H1 (cell line): ENCODE measurements at regions not wholly inside any gene's neighbourhood (a gene's known extent, or its start where the extent isn't known, plus 50 kb on each side); places are given as distances from the start of the nearest gene placed in this dataset.
A peak's percentile ranks its signal among the peaks of the same experiment; 100 is the strongest.

ENCODE experiments used
- CTCF ChIA-PET: fragments of 300-600 bp; sonication (Branson Sonifier 250); formaldehyde crosslinking; loops from one replicate; lab custom pipeline; 2021; ENCODE audit not compliant: partially characterized antibody; lab: Charles Lee
- POLR2A ChIA-PET: fragments of 300-600 bp; sonication (Branson Sonifier 250); formaldehyde crosslinking; loops from one replicate; lab custom pipeline; 2021; ENCODE audit warnings: inconsistent platforms; ENCODE audit not compliant: partially characterized antibody; lab: Charles Lee
- DNase-seq, 2 experiments: peaks; one replicate each; pipeline versions ENCODE4 v3.0.0 to v3.0.0-alpha.2; 2010 to 2022; ENCODE audit warnings: low spot score in 2 of 2, low read depth in 1 of 2, mixed read lengths in 1 of 2
- FAIRE-seq: peaks from 2 replicates; lab custom pipeline; 2011; peaks lifted over from hg19 to GRCh38; lab: Jason Lieb, UNC
- H2AFZ ChIP-seq: 2 replicates; pipeline ENCODE4 v1.8.1; 2012; ENCODE audit warnings: low read length, inconsistent platforms
- H2AK5ac ChIP-seq: 2 replicates; pipeline ENCODE4 v1.6.1; 2013; ENCODE audit warnings: low read depth, low read length
- H2BK120ac ChIP-seq: replicated peaks from 2 replicates; pipeline ENCODE3; 2013; ENCODE audit warnings: low read depth, low read length, inconsistent platforms
- H2BK12ac ChIP-seq: 2 replicates; pipeline ENCODE4 v1.6.1; 2013; ENCODE audit warnings: low read depth, low read length
- H2BK15ac ChIP-seq: 2 replicates; pipeline ENCODE4 v1.6.1; 2013; ENCODE audit warnings: low read length
- H2BK20ac ChIP-seq: 2 replicates; pipeline ENCODE4 v1.6.1; 2013; ENCODE audit warnings: low read length
- H2BK5ac ChIP-seq: 2 replicates; pipeline ENCODE4 v1.6.1; 2013; ENCODE audit warnings: low read depth, low read length
- H3K14ac ChIP-seq: 2 replicates; pipeline ENCODE4 v1.6.1; 2013; ENCODE audit warnings: inconsistent platforms; ENCODE audit not compliant: insufficient read length
- H3K18ac ChIP-seq: 2 replicates; pipeline ENCODE4 v1.6.1; 2013; ENCODE audit warnings: low read length; ENCODE audit errors: extremely low read depth
- H3K23ac ChIP-seq: 2 replicates; pipeline ENCODE4 v1.6.1; 2013; ENCODE audit warnings: inconsistent platforms; ENCODE audit not compliant: insufficient read length
- H3K23me2 ChIP-seq: 2 replicates; pipeline ENCODE4 v1.6.1; 2013; ENCODE audit warnings: low read depth, low read length
- H3K27ac ChIP-seq: 2 replicates; pipeline ENCODE4 v1.6.1; 2011; ENCODE audit warnings: low read depth, low read length, inconsistent platforms
- H3K27me3 ChIP-seq, 4 experiments: replicated peaks in 1 of 4; 1 replicate in 1 of 4; 2 replicates in 3 of 4; pipeline versions ENCODE4 v1.6.1 to v1.8.1; 2011 to 2013; ENCODE audit warnings: low read length in 3 of 4, mild to moderate bottlenecking in 3 of 4, inconsistent platforms in 2 of 4, mixed read lengths in 2 of 4, moderate library complexity in 1 of 4; ENCODE audit not compliant: control insufficient read depth in 3 of 4, insufficient read depth in 3 of 4; ENCODE audit errors: extremely low read depth in 1 of 4
- H3K36me3 ChIP-seq, 4 experiments: 2 replicates each; pipeline versions ENCODE4 v1.6.1 to v1.8.1; 2011 to 2013; ENCODE audit warnings: mild to moderate bottlenecking in 4 of 4, low read length in 3 of 4, moderate library complexity in 2 of 4, control low read depth in 1 of 4, inconsistent platforms in 1 of 4; ENCODE audit not compliant: insufficient read depth in 4 of 4, control insufficient read depth in 2 of 4
- H3K4ac ChIP-seq: replicated peaks from 2 replicates; pipeline ENCODE3; 2013; ENCODE audit warnings: low read length, low read depth, mixed read lengths, inconsistent platforms; ENCODE audit not compliant: insufficient read length
- H3K4me1 ChIP-seq, 4 experiments: replicated peaks in 1 of 4; 1 replicate in 1 of 4; 2 replicates in 3 of 4; pipeline versions ENCODE4 v1.6.1 to v1.8.1; 2011 to 2013; ENCODE audit warnings: low read length in 3 of 4, inconsistent platforms in 2 of 4, mixed read lengths in 1 of 4; ENCODE audit not compliant: insufficient read depth in 4 of 4, control insufficient read depth in 3 of 4
- H3K4me2 ChIP-seq, 2 experiments: 2 replicates each; pipeline versions ENCODE4 v1.6.1 to v1.8.1; 2011 to 2013; ENCODE audit warnings: low read depth in 2 of 2, low read length in 2 of 2, control low read depth in 1 of 2, inconsistent platforms in 1 of 2, mild to moderate bottlenecking in 1 of 2; ENCODE audit not compliant: insufficient read depth in 1 of 2
- H3K4me3 ChIP-seq, 4 experiments: fragments of 200-600, 300-600 bp in 1 of 4; sonication (generic), shearing (Covaris generic), sonication (Bioruptor Twin) in 1 of 4; 2 replicates each; pipeline versions ENCODE4 v1.5.1 to v1.8.1; 2011 to 2016; ENCODE audit warnings: low read length in 4 of 4, low read depth in 3 of 4, control low read depth in 2 of 4, inconsistent platforms in 2 of 4, mild to moderate bottlenecking in 2 of 4, mixed read lengths in 1 of 4, moderate library complexity in 1 of 4; ENCODE audit not compliant: insufficient read depth in 2 of 4; ENCODE audit errors: extremely low read depth in 1 of 4
- H3K56ac ChIP-seq: replicated peaks from 2 replicates; pipeline ENCODE3; 2013; ENCODE audit warnings: low read depth, mild to moderate bottlenecking, mixed read lengths, low read length, inconsistent platforms; ENCODE audit not compliant: insufficient read length
- H3K79me1 ChIP-seq: 2 replicates; pipeline ENCODE4 v1.6.1; 2013; ENCODE audit warnings: low read depth, low read length, control low read depth
- H3K79me2 ChIP-seq, 2 experiments: 2 replicates each; pipeline versions ENCODE4 v1.6.1 to v1.8.1; 2012 to 2013; ENCODE audit warnings: low read length in 2 of 2, mild to moderate bottlenecking in 2 of 2, inconsistent platforms in 1 of 2; ENCODE audit not compliant: insufficient read depth in 2 of 2, control insufficient read depth in 1 of 2
- H3K9ac ChIP-seq, 4 experiments: replicated peaks in 1 of 4; 1 replicate in 1 of 4; 2 replicates in 3 of 4; pipeline versions ENCODE4 v1.6.1 to v1.8.1; 2011 to 2013; ENCODE audit warnings: low read depth in 3 of 4, low read length in 3 of 4, control low read depth in 2 of 4, mild to moderate bottlenecking in 2 of 4, moderate library complexity in 2 of 4, inconsistent platforms in 1 of 4; ENCODE audit errors: extremely low read depth in 1 of 4
- H3K9me3 ChIP-seq, 2 experiments: 2 replicates each; pipeline versions ENCODE4 v1.6.1 to v1.8.1; 2012 to 2013; ENCODE audit warnings: mild to moderate bottlenecking in 2 of 2, moderate library complexity in 2 of 2, control low read depth in 1 of 2, inconsistent platforms in 1 of 2, low read depth in 1 of 2, low read length in 1 of 2, mixed read lengths in 1 of 2; ENCODE audit not compliant: insufficient read depth in 2 of 2
- H4K20me1 ChIP-seq, 2 experiments: replicated peaks in 1 of 2; 2 replicates each; pipeline versions ENCODE3 to v1.8.1; 2011 to 2013; ENCODE audit warnings: inconsistent platforms in 2 of 2, low read length in 2 of 2, mild to moderate bottlenecking in 1 of 2; ENCODE audit not compliant: insufficient read depth in 2 of 2, control insufficient read depth in 1 of 2
- H4K5ac ChIP-seq: 2 replicates; pipeline ENCODE4 v1.6.1; 2013; ENCODE audit warnings: low read length, low read depth, mixed read lengths, inconsistent platforms; ENCODE audit not compliant: insufficient read length
- H4K8ac ChIP-seq: 2 replicates; pipeline ENCODE4 v1.8.0; 2013; ENCODE audit warnings: mild to moderate bottlenecking, moderate library complexity, low read length, inconsistent platforms; ENCODE audit not compliant: insufficient read depth; ENCODE audit errors: extremely low read depth
- H4K91ac ChIP-seq: replicated peaks from 2 replicates; pipeline ENCODE3; 2013; ENCODE audit warnings: low read length, mixed read lengths, inconsistent platforms; ENCODE audit not compliant: insufficient read length
- CEBPB ChIP-seq: IDR thresholded peaks from 2 replicates; pipeline ENCODE4 v1.6.1; 2012; ENCODE audit warnings: low read depth, low read length
- GABPA ChIP-seq: IDR thresholded peaks from 2 replicates; pipeline ENCODE4 v1.6.1; 2011; ENCODE audit warnings: mild to moderate bottlenecking, low read length, moderate library complexity, borderline replicate concordance; ENCODE audit not compliant: insufficient read depth
- JUN ChIP-seq: IDR thresholded peaks from 2 replicates; pipeline ENCODE4 v1.6.1; 2011; ENCODE audit warnings: low read depth, mild to moderate bottlenecking, improper control_type of control experiment, low read length
- TEAD4 ChIP-seq: IDR thresholded peaks from 2 replicates; pipeline ENCODE4 v1.6.1; 2012; ENCODE audit warnings: low read depth, low read length, inconsistent platforms, mixed read lengths
- WGBS, 2 experiments: shearing (Covaris generic) in 1 of 2; methylation state at CpG; one replicate each; pipeline versions ENCODE4 v1.1.6 to v1.1.7; 2013 to 2015; ENCODE audit warnings: low lambda C conversion rate in 2 of 2, mixed read lengths in 2 of 2, inconsistent platforms in 1 of 2, low coverage in 1 of 2, missing lambda C conversion rate in 1 of 2; ENCODE audit not compliant: insufficient replicate concordance in 2 of 2, insufficient coverage in 1 of 2, insufficient read length in 1 of 2; ENCODE audit errors: extremely low coverage in 1 of 2, missing lambda C conversion rate in 1 of 2; 5-methylcytosine and 5-hydroxymethylcytosine counted together

DNA sequence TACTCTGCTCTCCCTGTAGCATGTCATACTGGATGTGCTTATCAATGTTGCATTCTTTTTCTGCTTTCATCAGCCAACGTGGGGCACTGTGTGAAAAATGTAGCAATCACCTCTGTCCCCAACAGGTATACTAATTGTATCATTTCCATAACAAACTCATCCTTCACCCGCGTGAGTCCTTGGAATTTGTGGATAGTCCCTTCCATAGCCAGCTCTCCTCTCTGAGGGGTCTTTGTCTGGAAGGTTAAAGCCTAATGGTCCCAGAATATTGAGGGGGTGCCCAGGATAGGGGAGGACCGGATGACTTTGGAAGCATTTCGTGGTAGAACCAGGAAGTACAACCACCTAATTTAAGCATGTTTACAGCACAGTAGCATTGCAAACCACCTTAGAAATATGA is 124.6 kb downstream of the FOXB1 start:
- no peak for DNase-seq
- Histone ChIP-seq H3K79me2 (no peaks in the 10 kb centered on the region), H3K56ac (no peak overlapping the region), H3K23ac (no peak overlapping the region), H3K9ac (no peak overlapping the region), H2AK5ac (no peak overlapping the region), H2BK15ac (no peak overlapping the region), H4K91ac (no peak overlapping the region), H3K4me1 (peaks cover 0 to 14% (median 7%) of the 10 kb centered on the region in 4 experiments; a peak in 5 of 7 replicates), H3K4me3 (peak overlapping the region in 2 of 4 experiments; percentile 3 to 29; a peak in 2 of 8 replicates), H3K4ac (no peak overlapping the region), H2AFZ (no peak overlapping the region), H4K5ac (no peak overlapping the region), H2BK120ac (no peak overlapping the region), H2BK5ac (no peak overlapping the region), H3K27me3 (no peaks in the 10 kb centered on the region), H3K79me1 (no peaks in the 10 kb centered on the region), H3K9me3 (no peaks in the 10 kb centered on the region), H2BK20ac (0 out of 2 replicates have a peak overlapping the region, but pooled peaks have one; percentile 76), H3K36me3 (no peaks in the 10 kb centered on the region), H3K27ac (no peak overlapping the region), H3K23me2 (peaks cover 2% of the 10 kb centered on the region; the same call in 1 of the 2 replicates), H2BK12ac (peak overlapping the region; percentile 54), H4K20me1 (no peaks in the 10 kb centered on the region), H4K8ac (no peak overlapping the region), H3K14ac (no peak overlapping the region), H3K4me2 (peak overlapping the region; percentile 48 to 88), H3K18ac (0 out of 2 replicates have a peak overlapping the region, but pooled peaks have one; percentile 53)
- peak; percentile 65 for FAIRE-seq
- TF ChIP-seq TEAD4 (0 out of 2 replicates have a peak, but pooled peaks have one; percentile 31), GABPA (0 out of 2 replicates have a peak, but pooled peaks have one; percentile 10), CEBPB (no peak), JUN (no peak)
- CTCF ChIA-PET: interaction anchor here (0.6 to 4.2 kb wide), 10 partner anchors 12 to 600 kb away, joined by 3 to 24 read pairs (median 4); no protein-coding TSS in a partner anchor
- 5% methylated on average over 5 of the region's 5 CpGs; no CpG with 5 or more reads in 1 of the 2 experiments for WGBS, 2 experiments
- POLR2A ChIA-PET: no interaction called here
